SK-N-SH treated with all-trans-retinoic acid at 6 μM for 48 hours (cell line): ENCODE measurements at regions not wholly inside any gene's neighbourhood (a gene's known extent, or its start where the extent isn't known, plus 50 kb on each side); places are given as distances from the start of the nearest gene placed in this dataset.

Source experiments
- ATAC-seq: fragments of 200-7000 bp; cut with Tn5 transposase; 3 replicates; pipeline ENCODE4 v1.9.1; 2020; ENCODE audit warnings: mild to moderate bottlenecking, moderate library complexity
- ARNTL ChIP-seq: fragments of 450-650 bp; formaldehyde crosslinking; IDR thresholded peaks from 2 replicates; pipeline ENCODE4 v1.5.0; 2020; ENCODE audit warnings: low read depth, mild to moderate bottlenecking, moderate library complexity, borderline replicate concordance
- BACH2 ChIP-seq: fragments of 250-450 bp; sonication (Bioruptor Pico); IDR thresholded peaks from 2 replicates; pipeline ENCODE4 v1.9.0; 2021; ENCODE audit warnings: mild to moderate bottlenecking, borderline replicate concordance
- CREB5 ChIP-seq: fragments of 250-450 bp; sonication (Bioruptor Pico); IDR thresholded peaks from 2 replicates; pipeline ENCODE4 v1.5.1; 2020; ENCODE audit warnings: low read depth, mild to moderate bottlenecking, moderate library complexity
- CSDC2 ChIP-seq: fragments of 250-450 bp; sonication (Bioruptor Pico); IDR thresholded peaks from 2 replicates; pipeline ENCODE4 v1.5.0; 2020; ENCODE audit warnings: mild to moderate bottlenecking, moderate library complexity
- CSRNP3 ChIP-seq: fragments of 250-450 bp; sonication (Bioruptor Pico); IDR thresholded peaks from 2 replicates; pipeline ENCODE4 v1.5.1; 2021; ENCODE audit warnings: mild to moderate bottlenecking, moderate library complexity
- ESRRG ChIP-seq: fragments of 250-450 bp; sonication (Bioruptor Pico); IDR thresholded peaks from 2 replicates; pipeline ENCODE4 v1.6.1; 2021; ENCODE audit warnings: mild to moderate bottlenecking
- GLIS3 ChIP-seq: fragments of 250-450 bp; sonication (Bioruptor Pico); IDR thresholded peaks from 2 replicates; pipeline ENCODE4 v1.5.0; 2020; ENCODE audit warnings: mild to moderate bottlenecking, moderate library complexity
- ISL1 ChIP-seq: fragments of 250-450 bp; sonication (Bioruptor Pico); IDR thresholded peaks from 2 replicates; pipeline ENCODE4 v2.1.2; 2022; ENCODE audit warnings: mild to moderate bottlenecking, moderate library complexity
- OSR1 ChIP-seq: fragments of 250-450 bp; sonication (Bioruptor Pico); IDR thresholded peaks from 2 replicates; pipeline ENCODE4 v1.8.0; 2022; ENCODE audit warnings: moderate library complexity, mild to moderate bottlenecking, inconsistent platforms
- PATZ1 ChIP-seq: fragments of 250-450 bp; sonication (Bioruptor Pico); IDR thresholded peaks from 2 replicates; pipeline ENCODE4 v1.8.0; 2020; ENCODE audit warnings: mild to moderate bottlenecking, moderate library complexity, borderline replicate concordance
- POU6F1 ChIP-seq: fragments of 250-450 bp; sonication (Bioruptor Pico); IDR thresholded peaks from 2 replicates; pipeline ENCODE4 v1.8.0; 2021; ENCODE audit warnings: low read depth, mild to moderate bottlenecking, moderate library complexity, borderline replicate concordance
- PPARA ChIP-seq: fragments of 250-450 bp; sonication (Bioruptor Pico); IDR thresholded peaks from 2 replicates; pipeline ENCODE4 v1.5.0; 2020; ENCODE audit warnings: mild to moderate bottlenecking, borderline replicate concordance
- RARB ChIP-seq: fragments of 250-450 bp; sonication (Bioruptor Pico); IDR thresholded peaks from 2 replicates; pipeline ENCODE4 v1.8.0; 2021; ENCODE audit warnings: mild to moderate bottlenecking, moderate library complexity
- TCF4 ChIP-seq: fragments of 250-450 bp; sonication (Bioruptor Pico); IDR thresholded peaks from 2 replicates; pipeline ENCODE4 v1.8.0; 2021; ENCODE audit warnings: mild to moderate bottlenecking, moderate library complexity, borderline replicate concordance
- TOX ChIP-seq: fragments of 250-450 bp; sonication (Bioruptor Pico); IDR thresholded peaks from 2 replicates; pipeline ENCODE4 v1.8.0; 2021; ENCODE audit warnings: mild to moderate bottlenecking, moderate library complexity, borderline replicate concordance
- TSHZ2 ChIP-seq: fragments of 250-450 bp; sonication (Bioruptor Pico); IDR thresholded peaks from 2 replicates; pipeline ENCODE4 v1.5.0; 2020; ENCODE audit warnings: mild to moderate bottlenecking, moderate library complexity
- ZC3H10 ChIP-seq: fragments of 250-450 bp; sonication (Bioruptor Pico); IDR thresholded peaks from 2 replicates; pipeline ENCODE4 v1.5.1; 2021; ENCODE audit warnings: mild to moderate bottlenecking, moderate library complexity
- ZFP3 ChIP-seq: fragments of 250-450 bp; sonication (Bioruptor Pico); IDR thresholded peaks from 2 replicates; pipeline ENCODE4 v1.5.0; 2020; ENCODE audit warnings: mild to moderate bottlenecking, moderate library complexity
- ZFP30 ChIP-seq: fragments of 450-650 bp; formaldehyde crosslinking; IDR thresholded peaks from 2 replicates; pipeline ENCODE4 v1.5.0; 2022; ENCODE audit warnings: mild to moderate bottlenecking, moderate library complexity
- ZNF565 ChIP-seq: fragments of 450-650 bp; formaldehyde crosslinking; conservative IDR thresholded peaks from 2 replicates; pipeline ENCODE4 v1.5.0; 2020; ENCODE audit warnings: low read depth, mild to moderate bottlenecking, moderate library complexity
- ZNF70 ChIP-seq: fragments of 450-650 bp; formaldehyde crosslinking; IDR thresholded peaks from 2 replicates; pipeline ENCODE4 v1.5.0; 2020; ENCODE audit warnings: mild to moderate bottlenecking, moderate library complexity
- ZNF8 ChIP-seq: fragments of 450-650 bp; formaldehyde crosslinking; IDR thresholded peaks from 2 replicates; pipeline ENCODE4 v1.5.0; 2020; ENCODE audit warnings: mild to moderate bottlenecking, moderate library complexity

- ATAC-seq, result no peak
- TF ChIP-seq ZC3H10 (CRISPR knock-in tag) (no peak), PPARA (CRISPR knock-in tag) (no peak), ZNF8 (no peak), ISL1 (CRISPR knock-in tag) (no peak), GLIS3 (CRISPR knock-in tag) (no peak), POU6F1 (CRISPR knock-in tag) (no peak), TCF4 (CRISPR knock-in tag) (no peak), ZNF565 (no peak), ARNTL (CRISPR knock-in tag) (no peak), CREB5 (CRISPR knock-in tag) (no peak), ZNF70 (CRISPR knock-in tag) (no peak), CSRNP3 (CRISPR knock-in tag) (no peak), CSDC2 (CRISPR knock-in tag) (no peak), TOX (CRISPR knock-in tag) (no peak), RARB (CRISPR knock-in tag) (no peak), ZFP30 (CRISPR knock-in tag) (no peak), ESRRG (CRISPR knock-in tag) (no peak), TSHZ2 (CRISPR knock-in tag) (no peak), ZFP3 (CRISPR knock-in tag) (no peak), OSR1 (CRISPR knock-in tag) (no peak)
Observed at GRCh38 chr3:24663406-24663805, 168.8 kb upstream of the THRB start.

GRCh38 chr3:24668039-24668438 is 173.4 kb upstream of the THRB start:
- TF ChIP-seq CSRNP3 (CRISPR knock-in tag) (no peak), TCF4 (CRISPR knock-in tag) (no peak), ZFP3 (CRISPR knock-in tag) (no peak), ARNTL (CRISPR knock-in tag) (no peak), TSHZ2 (CRISPR knock-in tag) (no peak), ZNF70 (CRISPR knock-in tag) (no peak), CREB5 (CRISPR knock-in tag) (no peak), POU6F1 (CRISPR knock-in tag) (no peak), BACH2 (CRISPR knock-in tag) (no peak), PATZ1 (CRISPR knock-in tag) (no peak)
- ATAC-seq, result no peak
